ENCODE measurements at regions not wholly inside any gene's neighbourhood (a gene's known extent, or its start where the extent isn't known, plus 50 kb on each side); places are given as distances from the start of the nearest gene placed in this dataset.

DNA sequence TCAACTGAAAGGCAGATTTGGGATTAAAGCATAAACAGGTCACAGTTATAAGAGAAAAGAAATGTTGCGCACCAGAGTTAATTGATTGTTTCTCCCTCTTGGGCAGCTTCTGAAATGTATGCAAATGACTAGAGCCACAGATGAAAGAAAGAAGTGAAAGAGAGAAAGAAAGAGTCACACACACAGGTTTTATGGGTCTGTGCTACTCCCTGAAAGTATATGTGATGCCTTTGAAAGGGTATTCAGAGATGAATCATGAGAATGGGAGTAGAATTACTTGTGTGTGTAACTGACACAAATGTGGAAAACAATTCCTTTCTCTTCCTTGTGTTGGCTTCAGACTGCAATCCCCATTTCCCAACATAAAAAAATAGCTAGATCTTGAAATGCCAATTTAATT is 196.9 kb downstream of the FOXA2 start:
- TF ChIP-seq, protein P1, sequence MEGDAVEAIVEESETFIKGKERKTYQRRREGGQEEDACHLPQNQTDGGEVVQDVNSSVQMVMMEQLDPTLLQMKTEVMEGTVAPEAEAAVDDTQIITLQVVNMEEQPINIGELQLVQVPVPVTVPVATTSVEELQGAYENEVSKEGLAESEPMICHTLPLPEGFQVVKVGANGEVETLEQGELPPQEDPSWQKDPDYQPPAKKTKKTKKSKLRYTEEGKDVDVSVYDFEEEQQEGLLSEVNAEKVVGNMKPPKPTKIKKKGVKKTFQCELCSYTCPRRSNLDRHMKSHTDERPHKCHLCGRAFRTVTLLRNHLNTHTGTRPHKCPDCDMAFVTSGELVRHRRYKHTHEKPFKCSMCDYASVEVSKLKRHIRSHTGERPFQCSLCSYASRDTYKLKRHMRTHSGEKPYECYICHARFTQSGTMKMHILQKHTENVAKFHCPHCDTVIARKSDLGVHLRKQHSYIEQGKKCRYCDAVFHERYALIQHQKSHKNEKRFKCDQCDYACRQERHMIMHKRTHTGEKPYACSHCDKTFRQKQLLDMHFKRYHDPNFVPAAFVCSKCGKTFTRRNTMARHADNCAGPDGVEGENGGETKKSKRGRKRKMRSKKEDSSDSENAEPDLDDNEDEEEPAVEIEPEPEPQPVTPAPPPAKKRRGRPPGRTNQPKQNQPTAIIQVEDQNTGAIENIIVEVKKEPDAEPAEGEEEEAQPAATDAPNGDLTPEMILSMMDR (IDR thresholded peaks at IDR 0.05): no peak
- no peak for TF ChIP-seq POLR2A (IDR thresholded peaks at IDR 0.05)
